ENCODE measurements at regions not wholly inside any gene's neighbourhood (a gene's known extent, or its start where the extent isn't known, plus 50 kb on each side); places are given as distances from the start of the nearest gene placed in this dataset.

- BruUV-seq (replicated peaks): no TSS peak
- DNase-seq (no peak), ATAC-seq (ENCODE audit: low read depth) (no peak)
- Histone ChIP-seq H2AK9ac (replicated peaks; ENCODE audit: low read depth, low read length, poor library complexity) (no peak overlapping the region), H3K56ac (ENCODE audit: extremely low read depth, insufficient read depth, low read length) (no peak overlapping the region), H2BK5ac (ENCODE audit: low read depth, low read length, poor library complexity, severe bottlenecking) (no peak overlapping the region), H4K8ac (ENCODE audit: low read depth in 2 of 2, low read length in 2 of 2) (no peak overlapping the region), H2BK120ac (ENCODE audit: low read depth, low read length) (no peak overlapping the region), H3K4me3 (ENCODE audit: insufficient read depth, low read depth, low read length) (no peak overlapping the region), H4K91ac (ENCODE audit: insufficient read depth, low read depth, low read length) (no peak overlapping the region), H2AK5ac (ENCODE audit: low read depth, low read length) (no peak overlapping the region), H3K9ac (ENCODE audit: low read depth, low read length) (no peak overlapping the region), H2AFZ (replicated peaks; ENCODE audit: low read length, poor library complexity) (no peak overlapping the region), H3K36me3 (ENCODE audit: control insufficient read depth, insufficient read depth, low read length) (no peaks in the 10 kb centered on the region), H3K9me1 (ENCODE audit: insufficient read depth, low read length) (no peaks in the 10 kb centered on the region), H3K79me1 (ENCODE audit: low read depth in 1 of 2, low read length in 2 of 2) (no peaks in the 10 kb centered on the region), H3K18ac (ENCODE audit: low read depth, low read length) (no peak overlapping the region), H3K4me2 (ENCODE audit: low read depth, low read length) (no peak overlapping the region), H2BK20ac (ENCODE audit: low read depth, low read length) (no peak overlapping the region), H3K9me3 (ENCODE audit: control insufficient read depth, insufficient read depth, low read length) (no peaks in the 10 kb centered on the region), H3K4me1 (ENCODE audit: control insufficient read depth, insufficient read depth, low read length) (no peaks in the 10 kb centered on the region), H3K23ac (ENCODE audit: low read depth, low read length) (no peak overlapping the region), H3K4ac (ENCODE audit: low read depth, low read length) (no peak overlapping the region), H3K27me3 (ENCODE audit: control insufficient read depth, insufficient read depth, low read length) (no peaks in the 10 kb centered on the region; the same call in 1 of the 2 replicates), H3K14ac (replicated peaks; ENCODE audit: low read depth, low read length) (no peak overlapping the region), H4K5ac (ENCODE audit: low read depth, low read length) (no peak overlapping the region), H3K27ac (ENCODE audit: insufficient read depth, low read length) (no peak overlapping the region), H2BK15ac (ENCODE audit: low read depth, low read length) (no peak overlapping the region), H4K20me1 (ENCODE audit: insufficient read depth, low read length) (no peaks in the 10 kb centered on the region)
- intact Hi-C loops (cut with micrococcal nuclease): loop anchor here (10.0 kb wide), 1 partner anchor 291 kb away; no protein-coding TSS in a partner anchor
- WGBS, 2 experiments (ENCODE audit: extremely low coverage in 2 of 2, insufficient read length in 1 of 2): no CpG with 5 or more reads among the region's 3 CpGs
- POLR2A ChIA-PET (ENCODE audit: unreplicated experiment): no interaction called here
- CTCF ChIA-PET: no interaction called here
- dilution Hi-C loops (cut with HindIII; ENCODE audit: low sequenced_read_pairs, unreplicated experiment): no loop called here
- TF ChIP-seq ELK1 (IDR thresholded peaks at IDR 0.05; ENCODE audit: borderline replicate concordance, low read depth, low read length): no peak
- TF ChIP-seq RAD21 (IDR thresholded peaks at IDR 0.05; ENCODE audit: low read length): no peak
- no peak for TF ChIP-seq NFE2L2 (IDR thresholded peaks at IDR 0.05; ENCODE audit: low read depth, low read length)
- no peak for TF ChIP-seq MAZ (IDR thresholded peaks at IDR 0.05; ENCODE audit: borderline replicate concordance, low read depth, low read length)
- no peak for TF ChIP-seq SMC3 (IDR thresholded peaks at IDR 0.05; ENCODE audit: low read depth, low read length)
- no peak for TF ChIP-seq RFX5 (IDR thresholded peaks at IDR 0.05; ENCODE audit: low read depth, low read length)
- TF ChIP-seq MAFK (IDR thresholded peaks at IDR 0.05; ENCODE audit: low read depth, low read length): no peak
- no peak for TF ChIP-seq RCOR1 (IDR thresholded peaks at IDR 0.05; ENCODE audit: insufficient replicate concordance, low read length)
- TF ChIP-seq POLR2A (IDR thresholded peaks at IDR 0.05; ENCODE audit: low read depth, low read length): no peak
- no peak for TF ChIP-seq CEBPB (IDR thresholded peaks at IDR 0.05; ENCODE audit: low read depth, low read length)
- TF ChIP-seq BHLHE40 (IDR thresholded peaks at IDR 0.05; ENCODE audit: low read depth, low read length): no peak
- no peak for TF ChIP-seq CHD1 (IDR thresholded peaks at IDR 0.05; ENCODE audit: low read depth, low read length)
- TF ChIP-seq MXI1 (IDR thresholded peaks at IDR 0.05; ENCODE audit: borderline replicate concordance, low read depth, low read length): no peak
- TF ChIP-seq, protein P1, sequence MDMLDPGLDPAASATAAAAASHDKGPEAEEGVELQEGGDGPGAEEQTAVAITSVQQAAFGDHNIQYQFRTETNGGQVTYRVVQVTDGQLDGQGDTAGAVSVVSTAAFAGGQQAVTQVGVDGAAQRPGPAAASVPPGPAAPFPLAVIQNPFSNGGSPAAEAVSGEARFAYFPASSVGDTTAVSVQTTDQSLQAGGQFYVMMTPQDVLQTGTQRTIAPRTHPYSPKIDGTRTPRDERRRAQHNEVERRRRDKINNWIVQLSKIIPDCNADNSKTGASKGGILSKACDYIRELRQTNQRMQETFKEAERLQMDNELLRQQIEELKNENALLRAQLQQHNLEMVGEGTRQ (IDR thresholded peaks at IDR 0.05; ENCODE audit: low read depth, low read length): no peak
- no peak for TF ChIP-seq CTCF (conservative IDR thresholded peaks at IDR 0.05; ENCODE audit: low read depth, low read length)
- no peak for TF ChIP-seq FOS (IDR thresholded peaks at IDR 0.05; ENCODE audit: low read depth, low read length)
- in situ Hi-C loops (cut with MboI; ENCODE audit: low sequenced_read_pairs): no loop called here
These were observed 129.4 kb upstream of the TMEM45B start for GRCh38 chr11:129686269-129686668.

All from IMR-90 (cell line).